Esophagus muscularis mucosa (tissue), 4 donors: ENCODE measurements at regions not wholly inside any gene's neighbourhood (a gene's known extent, or its start where the extent isn't known, plus 50 kb on each side); places are given as distances from the start of the nearest gene placed in this dataset.

Source experiments
- DNase-seq: peaks from one replicate; pipeline ENCODE4 v3.0.0-alpha.2; 2017; ENCODE audit errors: extremely low spot score
- H3K27ac ChIP-seq, 4 donors: fragments of 200-600 bp; sonication (generic); replicated peaks in 1 of 4; 1 replicate in 3 of 4; 2 replicates in 1 of 4; pipeline ENCODE4 v1.5.1; 2016 to 2019; ENCODE audit warnings: mild to moderate bottlenecking in 1 of 4
- H3K27me3 ChIP-seq, 4 donors: fragments of 200-600 bp; sonication (generic); one replicate each; pipeline versions ENCODE4 v1.5.1 to v1.6.0; 2016 to 2019
- H3K36me3 ChIP-seq, 4 donors: fragments of 200-600 bp; sonication (generic); one replicate each; pipeline ENCODE4 v1.5.1; 2016 to 2019
- H3K4me1 ChIP-seq, 4 donors: fragments of 200-600 bp; sonication (generic); one replicate each; pipeline ENCODE4 v1.5.1; 2016 to 2019
- H3K4me3 ChIP-seq, 4 donors: fragments of 200-600 bp; sonication (generic); 1 replicate in 2 of 4; 2 replicates in 2 of 4; pipeline ENCODE4 v1.5.1; 2016 to 2019; ENCODE audit warnings: mild to moderate bottlenecking in 4 of 4, moderate library complexity in 1 of 4
- H3K9me3 ChIP-seq, 4 donors: fragments of 200-600 bp; sonication (generic); 1 replicate in 3 of 4; 2 replicates in 1 of 4; pipeline ENCODE4 v1.5.1; 2016 to 2019
- CTCF ChIP-seq, 3 experiments: fragments of 200-600 bp in 2 of 3; fragments of 450-650 bp in 1 of 3; sonication (generic) in 2 of 3; IDR thresholded peaks; one replicate each; pipeline ENCODE4 v1.5.1; 2017 to 2019; ENCODE audit warnings: antibody characterized with exemption in 3 of 3, mild to moderate bottlenecking in 2 of 3, moderate library complexity in 1 of 3
- EP300 ChIP-seq: sonication (generic); formaldehyde crosslinking; IDR thresholded peaks from one replicate; pipeline ENCODE4 v1.6.1; 2017; ENCODE audit warnings: antibody characterized with exemption
- POLR2A ChIP-seq: fragments of 450-650 bp; IDR thresholded peaks from one replicate; pipeline ENCODE4 v1.6.1; 2017; ENCODE audit warnings: antibody characterized with exemption, moderate library complexity, mild to moderate bottlenecking, low read depth
- POLR2AphosphoS5 ChIP-seq, 2 donors: sonication (generic); formaldehyde crosslinking; IDR thresholded peaks; one replicate each; pipeline ENCODE4 v1.6.1; 2017; ENCODE audit warnings: antibody characterized with exemption in 2 of 2
- WGBS: methylation state at CpG from one replicate; pipeline ENCODE4 v1.1.5; 2018; 5-methylcytosine and 5-hydroxymethylcytosine counted together
- intact Hi-C: fragments of 100-400 bp; cut with DNase I; formaldehyde crosslinking; loops from one replicate; pipeline ENCODE4 v1.15.1; 2023

GRCh38 chr6:153621491-153621890 lies 417.5 kb upstream of the OPRM1 start:
- H3K4me1 ChIP-seq: peaks cover 0 to 7% (median 6%) of the 10 kb centered on the region in 4 donors
- no peak for TF ChIP-seq POLR2AphosphoS5 (IDR thresholded peaks at IDR 0.05)
- no peak for TF ChIP-seq EP300
- TF ChIP-seq CTCF (IDR thresholded peaks at IDR 0.05): no peak
- no peak for TF ChIP-seq POLR2A
- no peak overlapping the region for H3K27ac ChIP-seq
- no peak overlapping the region for H3K4me3 ChIP-seq
- no peaks in the 10 kb centered on the region for H3K36me3 ChIP-seq
- no peaks in the 10 kb centered on the region for H3K27me3 ChIP-seq
- no peak for DNase-seq
- intact Hi-C loops: no loop called here
- WGBS: 88% methylated on average over 2 of the region's 2 CpGs
- H3K9me3 ChIP-seq: no peaks in the 10 kb centered on the region

- WGBS: 72% methylated on average over 5 of the region's 5 CpGs
- intact Hi-C loops: no loop called here
- Histone ChIP-seq H3K27ac (no peak overlapping the region), H3K4me1 (peaks cover 0 to 7% (median 6%) of the 10 kb centered on the region in 4 donors), H3K4me3 (no peak overlapping the region), H3K9me3 (no peaks in the 10 kb centered on the region), H3K36me3 (no peaks in the 10 kb centered on the region), H3K27me3 (no peaks in the 10 kb centered on the region)
- TF ChIP-seq CTCF (IDR thresholded peaks at IDR 0.05): no peak
- TF ChIP-seq POLR2A: no peak
- no peak for TF ChIP-seq EP300
- TF ChIP-seq POLR2AphosphoS5 (IDR thresholded peaks at IDR 0.05): no peak
- no peak for DNase-seq
Measured at GRCh38 chr6:153621070-153621469, 418.0 kb upstream of the OPRM1 start.

- Histone ChIP-seq H3K4me1 (peaks cover 0 to 7% (median 3%) of the 10 kb centered on the region in 4 donors), H3K36me3 (no peaks in the 10 kb centered on the region), H3K4me3 (no peak overlapping the region), H3K27ac (no peak overlapping the region), H3K27me3 (no peaks in the 10 kb centered on the region), H3K9me3 (no peaks in the 10 kb centered on the region)
- no peak for DNase-seq
- TF ChIP-seq POLR2A (no peak), CTCF (IDR thresholded peaks at IDR 0.05) (no peak), EP300 (no peak)
- WGBS: 48% methylated on average over 8 of the region's 8 CpGs
- intact Hi-C loops: no loop called here
Measured at GRCh38 chr6:153618371-153619322, 420.4 kb upstream of the OPRM1 start.

- WGBS: 85% methylated on average over 6 of the region's 6 CpGs
- no peak for DNase-seq
- Histone ChIP-seq H3K36me3 (no peaks in the 10 kb centered on the region), H3K27ac (no peak overlapping the region), H3K27me3 (no peaks in the 10 kb centered on the region), H3K4me1 (peaks cover 0 to 7% (median 3%) of the 10 kb centered on the region in 4 donors), H3K4me3 (no peak overlapping the region), H3K9me3 (no peaks in the 10 kb centered on the region)
- intact Hi-C loops: no loop called here
- TF ChIP-seq POLR2AphosphoS5 (IDR thresholded peaks at IDR 0.05) (no peak), CTCF (IDR thresholded peaks at IDR 0.05) (no peak), EP300 (no peak), POLR2A (no peak)
Measured at GRCh38 chr6:153616506-153616905, 422.5 kb upstream of the OPRM1 start.
